ENCODE measurements at regions not wholly inside any gene's neighbourhood (a gene's known extent, or its start where the extent isn't known, plus 50 kb on each side); places are given as distances from the start of the nearest gene placed in this dataset.
"Not testable (repeated sequence)": the region's sequence is repeated elsewhere in the genome, so short reads cannot be mapped to it uniquely, and the experiment has no call there.

GRCh38 chr9:24359046-24359445, 186.7 kb downstream of the IZUMO3 start:
- H3K4me3 ChIP-seq (ENCODE audit: low read length): no peak overlapping the region
- DNase-seq (ENCODE audit: low read depth, low spot score): no peak

GRCh38 chr9:24351973-24352372, 193.7 kb downstream of the IZUMO3 start:
- no peak overlapping the region for H3K4me3 ChIP-seq (ENCODE audit: low read length)
- no peak for DNase-seq (ENCODE audit: low read depth, low spot score)

- H3K4me3 ChIP-seq (ENCODE audit: low read length): no peak overlapping the region
- no peak for DNase-seq (ENCODE audit: low read depth, low spot score)
Observed at GRCh38 chr9:24351258-24351657, 194.4 kb downstream of the IZUMO3 start.

- no peak for DNase-seq (ENCODE audit: low read depth, low spot score)
- no peak overlapping the region for H3K4me3 ChIP-seq (ENCODE audit: low read length)
Observed at GRCh38 chr9:24342457-24342856, 203.2 kb downstream of the IZUMO3 start.

- peak; percentile 63 for DNase-seq (ENCODE audit: low read depth, low spot score)
- no peak overlapping the region for H3K4me3 ChIP-seq (ENCODE audit: low read length)
Observed at GRCh38 chr9:24333629-24334028, 212.1 kb downstream of the IZUMO3 start.

GRCh38 chr9:24298912-24299311, 246.8 kb downstream of the IZUMO3 start:
- DNase-seq (ENCODE audit: low read depth, low spot score): no peak
- no peak overlapping the region for H3K4me3 ChIP-seq (ENCODE audit: low read length)

- no peak overlapping the region for H3K4me3 ChIP-seq (ENCODE audit: low read length)
- DNase-seq (ENCODE audit: low read depth, low spot score): no peak
Observed at GRCh38 chr9:24297931-24298330, 247.8 kb downstream of the IZUMO3 start.

GRCh38 chr9:24296124-24296523, 249.6 kb downstream of the IZUMO3 start:
- H3K4me3 ChIP-seq (ENCODE audit: low read length): no peak overlapping the region
- DNase-seq (ENCODE audit: low read depth, low spot score): no peak

GRCh38 chr9:24293386-24293785, 252.3 kb downstream of the IZUMO3 start:
- no peak overlapping the region for H3K4me3 ChIP-seq (ENCODE audit: low read length)
- no peak for DNase-seq (ENCODE audit: low read depth, low spot score)

- DNase-seq (ENCODE audit: low read depth, low spot score): no peak
Observed at GRCh38 chr9:24286761-24287160, 258.9 kb downstream of the IZUMO3 start.

GRCh38 chr9:24258626-24259025, 287.1 kb downstream of the IZUMO3 start:
- H3K4me3 ChIP-seq (ENCODE audit: low read length): no peak overlapping the region
- DNase-seq (ENCODE audit: low read depth, low spot score): no peak

More at GRCh38 chr9:24286761-24287160, 258.9 kb downstream of the IZUMO3 start:
- no peak overlapping the region for H3K4me3 ChIP-seq (ENCODE audit: low read length)

GRCh38 chr9:24257726-24258125, 288.0 kb downstream of the IZUMO3 start:
- no peak overlapping the region for H3K4me3 ChIP-seq (ENCODE audit: low read length)
- no peak for DNase-seq (ENCODE audit: low read depth, low spot score)

- peak; percentile 19 for DNase-seq (ENCODE audit: low read depth, low spot score)
- no peak overlapping the region for H3K4me3 ChIP-seq (ENCODE audit: low read length)
Observed at GRCh38 chr9:24245988-24246387, 299.7 kb downstream of the IZUMO3 start.

GRCh38 chr9:24242576-24242975, 303.1 kb downstream of the IZUMO3 start:
- H3K4me3 ChIP-seq (ENCODE audit: low read length): no peak overlapping the region
- DNase-seq (ENCODE audit: low read depth, low spot score): no peak

GRCh38 chr9:24218656-24219055, 327.0 kb downstream of the IZUMO3 start:
- DNase-seq (ENCODE audit: low read depth, low spot score): no peak

GRCh38 chr9:24210641-24211040, 335.1 kb downstream of the IZUMO3 start:
- DNase-seq (ENCODE audit: low read depth, low spot score): no peak
- H3K4me3 ChIP-seq (ENCODE audit: low read length): no peak overlapping the region

More at GRCh38 chr9:24218656-24219055, 327.0 kb downstream of the IZUMO3 start:
- H3K4me3 ChIP-seq (ENCODE audit: low read length): no peak overlapping the region

- H3K4me3 ChIP-seq (ENCODE audit: low read length): no peak overlapping the region
- DNase-seq (ENCODE audit: low read depth, low spot score): no peak
Observed at GRCh38 chr9:24189986-24190385, 355.7 kb downstream of the IZUMO3 start.

GRCh38 chr9:24180572-24180971, 354.5 kb upstream of the ELAVL2 start:
- DNase-seq (ENCODE audit: low read depth, low spot score); H3K4me3 ChIP-seq (ENCODE audit: low read length): not testable (repeated sequence)

- no peak for DNase-seq (ENCODE audit: low read depth, low spot score)
- H3K4me3 ChIP-seq (ENCODE audit: low read length): no peak overlapping the region
Observed at GRCh38 chr9:24144796-24145195, 318.8 kb upstream of the ELAVL2 start.

GRCh38 chr9:24135072-24135471, 309.0 kb upstream of the ELAVL2 start:
- H3K4me3 ChIP-seq (ENCODE audit: low read length); DNase-seq (ENCODE audit: low read depth, low spot score): not testable (repeated sequence)

GRCh38 chr9:24132244-24132643, 306.2 kb upstream of the ELAVL2 start:
- H3K4me3 ChIP-seq (ENCODE audit: low read length): no peak overlapping the region

GRCh38 chr9:24127519-24127918, 301.5 kb upstream of the ELAVL2 start:
- H3K4me3 ChIP-seq (ENCODE audit: low read length): no peak overlapping the region
- no peak for DNase-seq (ENCODE audit: low read depth, low spot score)

More at GRCh38 chr9:24132244-24132643, 306.2 kb upstream of the ELAVL2 start:
- no peak for DNase-seq (ENCODE audit: low read depth, low spot score)
